GM21786 (cell line): ENCODE measurements at regions not wholly inside any gene's neighbourhood (a gene's known extent, or its start where the extent isn't known, plus 50 kb on each side); places are given as distances from the start of the nearest gene placed in this dataset.
"Not testable (repeated sequence)": the region's sequence is repeated elsewhere in the genome, so short reads cannot be mapped to it uniquely, and the experiment has no call there.

Experiments
- ATAC-seq: cut with Tn5 transposase; IDR thresholded peaks from one replicate; pipeline ENCODE4 v1.9.1; 2021; ENCODE audit not compliant: unreplicated experiment

DNA sequence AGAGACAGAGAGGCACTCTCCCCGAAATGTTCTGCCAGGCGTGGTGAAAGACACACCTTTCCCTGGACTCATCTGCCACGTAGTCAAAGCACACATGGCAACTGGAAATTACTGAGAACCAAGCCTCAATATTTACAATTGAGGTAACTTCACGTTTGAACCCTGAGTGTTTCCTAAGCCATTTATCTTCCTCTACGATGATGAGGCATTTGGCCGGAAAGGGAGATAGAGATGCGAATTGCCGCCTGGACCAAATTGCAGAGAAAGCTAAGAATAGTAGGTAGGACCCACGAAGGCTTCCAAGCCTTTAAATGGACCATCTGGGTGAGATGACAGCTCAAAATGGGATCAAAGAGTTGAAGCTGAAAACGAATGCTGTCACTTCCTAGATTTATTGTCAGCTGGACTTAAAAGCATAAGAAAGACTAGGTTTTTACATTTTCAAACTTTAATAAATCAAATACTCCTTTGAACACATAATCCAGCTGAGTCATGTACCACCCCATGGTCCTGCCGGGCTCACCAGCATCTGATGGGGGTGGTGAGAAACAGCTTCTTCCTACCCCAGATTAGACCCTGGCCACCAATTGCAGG is 135.6 kb upstream of the LYZL2 start:
- no peak for ATAC-seq

GRCh38 chr10:30763918-30764317 is 134.4 kb upstream of the LYZL2 start:
- no peak for ATAC-seq

- no peak for ATAC-seq
Measured at GRCh38 chr10:30762620-30763019, 133.1 kb upstream of the LYZL2 start.

- no peak for ATAC-seq
Measured at GRCh38 chr10:30759423-30759822, 129.9 kb upstream of the LYZL2 start.

DNA sequence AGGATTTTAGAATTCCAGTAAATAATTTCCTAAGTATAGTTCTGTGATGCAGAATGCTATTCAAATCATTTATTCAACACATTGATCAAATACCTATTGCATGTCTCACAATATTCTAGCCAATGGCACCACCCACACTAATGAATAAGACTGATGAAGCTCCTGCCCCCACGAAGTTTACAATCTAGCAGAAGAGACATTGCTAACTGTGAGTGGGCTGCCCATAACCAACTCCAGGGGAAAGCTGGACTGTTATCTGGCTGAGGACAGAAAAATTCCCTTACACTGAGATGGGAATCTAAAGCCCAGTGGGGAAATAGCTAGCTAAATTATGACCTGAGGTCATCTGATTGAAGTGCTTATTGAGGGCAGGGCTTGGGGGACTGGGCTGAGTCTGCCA is 128.8 kb upstream of the LYZL2 start:
- no peak for ATAC-seq

DNA sequence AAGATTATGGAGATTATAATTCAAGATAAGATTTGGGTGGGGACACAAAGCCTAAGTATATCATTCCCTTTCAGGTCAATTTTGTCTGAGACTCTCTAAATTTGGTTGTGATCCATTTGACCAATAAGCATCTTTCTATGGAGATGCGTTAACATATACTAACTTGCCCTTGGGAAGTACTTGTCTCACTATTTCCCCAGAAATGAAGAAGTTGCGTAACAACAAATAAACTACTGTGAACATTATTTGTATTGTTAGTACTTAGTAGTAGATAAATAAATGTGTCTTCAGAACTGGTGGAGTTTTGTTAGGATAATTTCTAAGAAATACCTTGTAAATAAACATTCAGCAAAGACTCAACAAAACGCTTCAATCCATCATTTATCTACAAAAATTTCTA is 127.3 kb upstream of the LYZL2 start:
- ATAC-seq = no peak

GRCh38 chr10:30756151-30756550 is 126.6 kb upstream of the LYZL2 start:
- no peak for ATAC-seq

GRCh38 chr10:30755441-30755953 is 125.9 kb upstream of the LYZL2 start:
- ATAC-seq = no peak

- no peak for ATAC-seq
Measured at GRCh38 chr10:30752481-30752881, 122.9 kb upstream of the LYZL2 start.

DNA sequence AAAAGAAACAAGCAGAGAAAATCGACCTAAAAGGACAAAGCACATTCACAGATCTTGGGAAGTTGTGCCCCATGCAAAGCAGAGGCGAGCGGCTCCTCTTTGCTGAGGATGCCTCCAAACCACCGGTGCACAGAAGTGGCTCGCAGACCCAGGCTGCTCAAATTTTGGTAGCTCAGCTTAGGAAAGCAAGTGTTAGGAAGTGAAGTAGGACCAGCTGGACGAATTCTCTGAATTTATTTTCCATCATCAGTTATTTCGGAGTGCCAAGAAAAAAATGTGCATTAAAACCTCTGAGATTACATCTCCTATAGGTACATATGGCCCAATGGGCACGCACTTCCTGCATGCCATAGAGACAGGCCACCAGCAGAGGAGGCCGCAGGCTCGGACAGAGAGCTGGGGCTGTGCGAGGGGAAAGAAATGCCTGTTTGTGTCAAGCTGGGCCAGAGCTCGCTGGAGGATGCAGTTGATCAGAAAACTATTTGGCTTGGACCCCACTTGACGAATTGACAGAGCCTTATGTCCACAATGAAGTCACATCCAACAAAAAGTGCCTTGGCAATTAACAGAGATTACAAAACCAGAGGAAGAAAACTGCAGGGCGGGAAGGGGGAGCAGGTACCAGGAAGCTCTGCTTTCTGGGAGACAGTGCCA is 122.3 kb upstream of the LYZL2 start:
- peak; percentile 52 for ATAC-seq

- no peak for ATAC-seq
Measured at GRCh38 chr10:30750971-30751677, 121.6 kb upstream of the LYZL2 start.

DNA sequence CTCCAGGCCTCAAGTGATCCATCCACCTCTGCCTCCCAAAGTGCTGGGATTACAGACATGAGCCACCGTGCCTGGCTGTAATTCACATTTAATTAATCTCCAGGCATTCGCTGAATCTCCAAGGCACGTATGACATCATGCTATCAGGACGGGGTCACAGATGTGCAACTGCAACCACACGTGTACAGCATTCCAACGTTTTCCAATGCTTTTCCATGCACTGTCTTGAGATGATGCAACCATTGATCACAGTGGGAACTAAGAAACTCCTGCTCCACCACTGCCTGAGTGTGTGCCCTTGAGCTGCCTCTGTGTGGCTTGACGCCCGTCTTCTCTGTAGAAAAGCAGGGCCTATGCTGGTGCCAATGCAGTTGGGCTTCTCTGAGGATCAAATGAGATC is 119.8 kb upstream of the LYZL2 start:
- ATAC-seq = no peak

GRCh38 chr10:30748152-30748973 is 118.8 kb upstream of the LYZL2 start:
- no peak for ATAC-seq

- no peak for ATAC-seq
Measured at GRCh38 chr10:30747633-30748032, 118.1 kb upstream of the LYZL2 start.

DNA sequence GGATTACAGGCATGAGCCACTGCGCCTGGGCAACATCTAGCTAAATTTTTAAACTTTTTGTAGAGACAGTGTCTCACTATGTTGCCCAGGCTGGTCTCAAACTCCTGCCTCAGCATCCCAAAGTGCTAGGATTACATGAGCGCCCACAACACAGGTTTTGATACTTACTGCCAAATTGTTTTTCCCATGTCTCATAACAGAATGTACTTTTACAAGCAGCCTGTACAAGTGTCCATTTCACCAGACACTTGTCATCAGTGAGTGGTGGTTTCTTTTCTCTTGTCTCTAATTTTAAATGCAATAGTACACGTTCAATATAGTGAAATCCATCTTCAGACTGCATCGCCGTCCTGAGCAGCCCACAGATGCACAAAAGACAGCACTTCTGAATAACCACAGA is 116.4 kb upstream of the LYZL2 start:
- ATAC-seq = no peak

DNA sequence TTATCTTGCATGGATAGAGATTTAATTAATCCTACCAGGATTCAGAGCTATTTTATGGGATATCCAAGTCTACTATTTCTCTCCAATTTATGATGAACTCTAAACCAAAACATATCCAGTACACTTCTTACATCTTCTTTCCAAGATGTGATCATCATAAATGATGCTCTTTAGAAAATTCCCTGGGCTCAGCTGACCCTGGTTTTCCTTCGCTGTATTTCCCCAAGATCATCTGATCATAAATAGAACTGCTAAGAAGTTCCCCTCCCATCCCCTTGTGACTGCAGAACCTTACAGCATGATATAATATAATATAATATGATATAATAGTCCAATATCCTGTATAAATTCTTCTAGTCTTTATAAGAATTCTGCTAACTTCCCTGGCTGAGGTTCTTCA is 114.6 kb upstream of the LYZL2 start:
- no peak for ATAC-seq

DNA sequence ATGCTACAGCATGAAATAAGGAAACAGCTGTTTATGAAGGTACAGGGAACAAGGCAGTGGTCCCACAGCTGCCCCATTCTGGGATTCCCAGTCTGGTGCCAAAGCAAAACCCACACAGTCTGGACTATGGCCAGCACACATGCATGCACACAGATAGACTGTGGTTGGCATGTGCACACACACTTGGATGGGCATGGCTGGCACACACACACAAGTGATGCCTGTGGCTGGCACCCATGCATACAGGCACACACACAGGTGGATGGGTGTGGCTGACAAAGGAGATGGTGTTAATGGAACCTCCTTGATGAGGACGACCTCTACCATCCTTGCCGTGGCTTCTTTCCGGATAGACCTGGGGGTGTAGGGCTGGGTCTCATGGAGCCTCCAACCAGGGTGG is 114.0 kb upstream of the LYZL2 start:
- no peak for ATAC-seq

DNA sequence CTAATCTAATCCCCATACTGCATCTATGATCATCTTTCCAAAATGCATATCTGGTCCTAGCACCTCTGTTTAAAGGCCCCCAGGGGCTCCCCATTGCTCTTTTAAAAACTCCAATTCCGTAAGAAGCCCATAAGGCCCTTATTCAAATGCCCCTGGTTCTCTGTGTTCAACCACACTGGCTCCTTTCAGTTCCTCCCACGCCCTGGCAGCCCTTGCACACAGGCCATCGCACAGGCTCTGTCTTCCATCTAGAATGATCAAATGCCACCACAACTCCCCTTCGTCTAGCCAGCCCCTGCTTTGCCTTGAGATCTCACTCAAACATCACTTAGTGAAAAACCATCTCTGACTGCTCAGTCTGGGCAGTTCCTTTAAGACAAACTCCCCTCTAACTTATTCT is 112.9 kb upstream of the LYZL2 start:
- ATAC-seq = peak; percentile 87

DNA sequence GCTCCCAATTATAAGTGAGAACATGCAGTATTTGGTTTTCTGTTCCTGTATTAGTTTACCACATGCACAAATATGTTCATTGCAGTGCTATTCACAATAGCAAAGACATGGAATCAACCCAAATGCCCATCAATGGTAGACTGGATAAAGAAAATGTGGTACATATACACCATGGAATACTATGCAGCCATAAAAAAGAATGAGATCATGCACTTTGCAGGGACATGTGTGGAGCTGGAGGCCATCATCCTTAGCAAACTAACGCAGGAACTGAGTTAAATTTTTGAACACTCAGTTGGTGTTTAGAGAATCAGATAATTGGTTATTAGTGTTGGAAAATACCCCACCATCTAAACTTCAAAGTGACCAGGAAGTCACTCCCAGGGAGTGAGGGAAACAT is 111.2 kb upstream of the LYZL2 start:
- not testable (repeated sequence) for ATAC-seq

- no peak for ATAC-seq
Measured at GRCh38 chr10:30738416-30738815, 108.9 kb upstream of the LYZL2 start.

GRCh38 chr10:30737931-30738391 is 108.4 kb upstream of the LYZL2 start:
- ATAC-seq = no peak
